ENCODE measurements at regions not wholly inside any gene's neighbourhood (a gene's known extent, or its start where the extent isn't known, plus 50 kb on each side); places are given as distances from the start of the nearest gene placed in this dataset.

DNA sequence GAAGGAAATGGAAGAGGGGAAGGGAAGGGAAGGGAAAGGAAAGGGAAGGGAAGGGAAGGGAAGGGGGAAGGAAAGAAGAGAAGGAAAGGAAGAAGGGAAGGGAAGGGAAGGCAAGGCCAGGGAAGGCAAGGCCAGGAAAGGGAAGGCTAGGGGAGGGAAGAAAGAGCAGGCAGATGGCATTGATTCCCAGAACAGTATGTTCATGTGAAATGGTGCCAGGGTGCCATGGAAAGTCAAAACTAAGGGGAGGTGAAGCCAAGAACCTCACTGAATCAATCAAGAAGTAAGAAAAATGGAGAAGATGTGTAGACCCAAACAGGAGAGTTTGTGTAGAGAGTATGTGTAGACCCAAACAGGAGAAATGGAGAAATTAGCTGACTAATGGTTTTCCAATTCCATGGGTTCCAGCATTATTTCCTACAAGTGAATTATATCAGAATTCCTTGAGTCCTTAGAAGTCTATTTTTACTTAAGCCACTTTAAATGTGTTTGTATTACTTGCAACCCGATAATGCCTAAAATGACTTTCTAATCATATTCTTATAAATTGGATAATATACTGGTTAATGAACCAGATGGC is 367.6 kb downstream of the TXNL1 start:
- DNase-seq: no peak

DNA sequence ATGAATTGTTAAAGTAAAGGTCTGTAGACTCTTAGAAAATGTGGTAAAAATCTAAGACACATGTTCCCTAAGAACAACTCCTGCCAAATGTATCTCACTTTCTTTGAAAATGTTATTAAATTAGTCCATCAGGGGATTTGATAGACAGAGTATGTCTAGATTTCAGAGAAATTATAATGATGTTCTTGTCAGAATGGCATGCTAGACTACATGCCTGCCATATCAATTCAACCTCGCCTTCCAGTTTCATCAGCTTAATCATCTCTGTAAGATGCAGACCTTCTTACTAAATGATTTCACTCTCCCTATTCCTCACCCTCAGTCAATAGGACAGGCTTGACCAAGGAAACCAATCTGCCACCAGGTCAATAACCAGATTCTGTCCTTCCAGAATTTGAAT is 368.4 kb downstream of the TXNL1 start:
- DNase-seq: no peak

DNA sequence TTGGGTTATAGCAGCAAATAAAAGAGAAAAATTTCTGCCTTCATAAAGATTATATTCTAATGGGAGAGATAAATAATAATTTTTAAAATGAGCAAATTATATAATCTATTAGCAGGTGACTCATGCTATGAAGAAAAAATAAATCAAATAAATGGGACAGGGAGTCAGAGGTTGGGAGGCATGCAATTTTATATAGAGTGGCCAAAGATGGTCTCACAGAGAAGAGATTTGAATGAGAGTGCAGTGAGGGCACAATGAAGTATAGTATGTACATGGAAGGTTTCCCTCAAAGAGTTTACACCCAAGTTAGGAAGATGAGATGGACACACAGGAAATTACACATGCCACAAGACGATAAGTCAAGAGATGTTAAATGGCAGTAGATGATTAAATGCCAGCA is 369.4 kb downstream of the TXNL1 start:
- DNase-seq: no peak

DNA sequence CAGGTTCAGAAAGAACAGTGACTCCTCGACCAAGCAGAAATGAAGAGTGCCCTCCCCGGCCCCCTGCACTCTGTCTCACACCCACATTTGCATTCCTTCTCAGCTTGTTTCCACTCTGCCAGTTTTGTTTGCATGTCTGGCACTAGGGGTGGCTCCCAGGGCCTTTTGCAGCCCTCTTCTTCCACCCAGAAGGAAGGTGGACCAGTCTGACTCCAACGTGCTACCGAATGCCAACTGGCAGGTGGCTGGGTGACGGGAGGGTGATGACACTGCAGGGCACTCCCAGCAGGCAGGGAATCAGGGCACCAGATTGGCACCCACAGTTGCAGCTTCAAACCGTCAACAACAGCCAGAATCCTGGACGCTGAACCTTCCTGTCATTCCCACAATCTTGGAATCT is 371.1 kb downstream of the TXNL1 start:
- no peak for DNase-seq

DNA sequence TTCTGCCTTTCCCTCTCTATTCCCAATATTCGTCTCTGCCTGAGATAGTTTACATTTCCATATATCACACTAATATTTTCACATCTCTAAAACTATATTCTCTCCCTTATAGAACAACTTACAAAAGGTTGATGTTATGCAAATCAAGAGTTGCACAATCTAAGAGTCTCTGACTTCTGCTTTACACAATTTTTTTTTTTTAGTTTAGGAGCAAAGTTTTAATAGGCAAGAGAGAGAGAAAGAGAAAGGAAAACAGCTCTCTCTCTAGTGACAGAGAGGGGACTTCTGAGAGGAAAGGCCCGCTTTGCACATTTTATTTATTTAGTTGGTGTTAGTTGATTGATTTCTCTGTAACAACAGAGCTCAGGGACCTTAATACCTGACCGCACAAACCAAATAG is 380.2 kb downstream of the TXNL1 start:
- DNase-seq: no peak

DNA sequence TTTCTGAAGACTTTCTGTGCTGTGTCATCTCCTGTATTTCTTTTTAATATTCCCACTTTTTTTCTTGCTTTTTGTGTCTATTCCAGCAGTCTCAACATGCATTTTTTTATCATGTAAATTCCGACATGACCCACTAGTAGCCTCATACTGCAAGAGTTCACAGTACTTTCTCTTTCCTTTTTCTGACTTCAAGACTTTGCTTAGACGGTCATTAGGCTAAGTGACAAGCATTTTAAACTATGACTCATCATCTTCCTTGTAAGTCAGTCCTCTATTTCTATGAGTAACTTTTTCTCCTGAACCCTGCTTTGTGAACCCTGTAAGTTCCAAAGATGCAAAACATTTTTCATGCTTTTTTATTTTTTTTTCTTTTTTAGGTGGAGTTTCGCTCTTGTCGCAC is 381.2 kb downstream of the TXNL1 start:
- DNase-seq: no peak

DNA sequence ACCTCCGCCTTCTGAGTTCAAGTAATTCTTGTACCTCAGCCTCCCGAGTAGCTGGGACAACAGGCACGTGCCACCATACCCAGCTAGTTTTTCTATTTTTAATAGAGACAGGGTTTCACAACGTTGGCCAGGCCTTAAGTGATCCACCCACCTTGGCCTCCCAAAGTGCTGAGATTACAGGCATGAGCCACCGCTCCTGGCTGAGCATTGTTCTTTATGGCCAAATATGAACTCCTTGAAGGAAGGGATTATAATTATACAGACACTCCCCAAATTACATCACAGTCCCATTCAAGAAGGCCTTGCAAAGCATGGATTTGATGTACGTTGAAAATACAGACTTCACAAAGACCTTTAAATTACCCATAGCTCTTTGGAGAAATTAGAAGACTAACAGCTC is 381.7 kb downstream of the TXNL1 start:
- no peak for DNase-seq

DNA sequence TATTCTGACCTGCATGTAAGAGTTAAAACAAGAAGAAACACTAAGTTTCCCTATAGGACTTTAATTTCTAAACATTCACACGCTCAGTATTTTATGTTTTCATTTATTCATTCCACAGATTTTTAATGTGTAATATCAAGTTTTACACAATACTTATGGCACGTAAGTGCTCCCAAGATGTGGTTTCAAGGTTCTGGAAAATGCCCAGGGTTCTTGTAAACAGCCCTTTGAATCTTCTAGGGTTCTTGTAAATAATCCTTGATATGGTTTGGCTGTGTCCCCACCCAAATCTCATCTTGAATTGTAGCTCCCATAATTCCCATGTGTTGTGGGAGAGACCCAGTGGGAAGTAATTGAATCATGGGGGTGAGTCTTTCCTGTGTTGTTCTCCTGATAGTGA is 383.0 kb downstream of the TXNL1 start:
- no peak for DNase-seq

DNA sequence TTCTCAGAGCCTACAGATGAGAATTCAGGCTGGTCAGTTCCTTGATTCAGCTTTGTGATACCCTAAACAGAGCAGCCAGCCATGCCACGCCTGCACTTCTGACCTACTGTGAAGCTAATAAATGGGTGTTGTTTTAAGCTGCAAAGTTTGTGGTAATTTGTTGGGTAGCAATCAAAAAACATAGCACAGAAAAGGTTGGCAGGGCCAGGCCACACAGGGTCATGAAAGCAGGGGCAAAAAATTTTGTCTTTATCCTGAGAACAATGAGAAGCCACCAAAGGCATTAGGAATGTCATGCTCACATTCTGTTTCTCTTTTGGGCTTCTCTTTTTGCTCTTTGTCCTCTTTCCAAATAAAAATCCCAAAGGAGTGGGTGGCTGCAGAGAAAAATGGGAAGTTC is 385.9 kb downstream of the TXNL1 start:
- DNase-seq: no peak

DNA sequence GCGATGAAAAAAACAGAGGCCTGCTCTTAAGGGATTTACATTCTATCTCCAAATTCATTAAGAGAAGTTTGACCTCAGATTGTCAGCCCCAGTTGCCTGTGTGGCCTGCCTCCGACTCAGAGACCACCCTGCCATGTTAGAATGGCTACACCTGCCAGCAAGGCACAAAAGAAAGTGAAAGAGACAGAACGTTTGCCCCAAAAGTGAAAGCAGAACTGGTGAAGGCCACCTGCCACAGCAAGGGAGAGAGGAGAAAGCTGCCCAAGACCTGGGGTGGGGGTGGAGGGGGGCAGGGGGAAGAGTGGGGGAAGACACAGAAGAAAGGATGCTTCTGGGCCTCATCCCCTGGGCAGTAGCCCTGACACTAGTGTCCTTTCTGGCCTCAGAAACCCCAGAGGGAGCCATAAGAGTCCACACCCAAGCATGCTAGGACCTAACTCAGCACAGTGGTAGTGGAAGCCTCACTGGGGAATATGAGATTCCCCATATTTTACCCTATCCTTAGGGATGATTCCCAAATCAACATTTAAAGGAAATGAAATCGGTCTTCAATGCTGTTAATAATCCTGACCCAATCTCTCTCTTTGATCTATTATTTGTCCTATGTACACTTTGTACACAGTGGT is 389.7 kb downstream of the TXNL1 start:
- no peak for DNase-seq

DNA sequence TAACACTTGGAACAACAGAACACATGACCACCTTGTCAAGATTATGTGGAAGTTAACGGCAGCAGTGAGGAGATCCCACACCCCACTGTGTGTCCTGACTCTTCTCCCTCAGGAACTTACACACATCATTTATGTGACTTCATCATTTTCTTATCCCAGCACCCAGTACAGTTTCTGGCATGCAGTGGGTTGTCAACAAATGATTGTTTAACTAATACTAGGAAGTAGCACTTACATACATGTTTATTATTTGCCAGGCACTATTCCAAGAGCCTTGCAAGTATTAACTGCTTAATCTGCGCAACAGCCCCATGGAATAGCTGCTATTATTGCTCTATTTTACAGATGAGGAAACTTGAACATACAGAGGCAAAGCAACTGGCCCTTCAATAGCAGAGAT is 391.5 kb downstream of the TXNL1 start:
- no peak for DNase-seq

DNA sequence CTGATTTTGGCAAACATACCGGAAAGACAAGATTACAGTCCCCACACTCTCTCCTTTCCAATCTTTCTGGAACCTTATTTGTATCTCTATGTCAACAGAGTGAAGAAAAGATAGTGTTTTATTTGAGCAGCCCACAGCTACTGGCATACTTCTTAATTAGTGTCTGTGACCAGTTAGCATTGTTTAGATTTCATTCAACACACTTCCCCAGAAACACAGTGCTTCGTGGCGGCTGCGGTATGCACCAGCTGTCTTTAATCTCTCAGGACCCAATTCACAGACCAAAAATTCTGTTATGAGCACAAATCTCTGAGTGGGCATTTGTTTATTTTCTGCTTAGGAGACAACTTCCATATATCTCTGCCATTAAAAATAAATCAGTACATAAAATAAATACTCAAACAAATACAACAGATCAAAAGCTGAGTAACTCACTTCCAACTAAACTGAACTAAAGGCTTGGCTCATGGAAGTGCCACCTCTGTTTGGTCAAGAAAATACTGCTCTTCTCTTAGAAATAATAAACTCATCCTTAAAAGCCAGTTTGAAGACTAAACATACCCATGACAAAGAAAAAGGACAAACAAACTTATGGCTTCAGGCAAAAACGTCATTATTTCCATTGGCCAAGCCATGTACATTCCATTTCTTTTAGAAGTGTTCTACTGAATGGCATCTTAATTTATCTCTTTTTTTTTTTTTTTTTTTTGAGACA is 392.4 kb downstream of the TXNL1 start:
- no peak for DNase-seq

DNA sequence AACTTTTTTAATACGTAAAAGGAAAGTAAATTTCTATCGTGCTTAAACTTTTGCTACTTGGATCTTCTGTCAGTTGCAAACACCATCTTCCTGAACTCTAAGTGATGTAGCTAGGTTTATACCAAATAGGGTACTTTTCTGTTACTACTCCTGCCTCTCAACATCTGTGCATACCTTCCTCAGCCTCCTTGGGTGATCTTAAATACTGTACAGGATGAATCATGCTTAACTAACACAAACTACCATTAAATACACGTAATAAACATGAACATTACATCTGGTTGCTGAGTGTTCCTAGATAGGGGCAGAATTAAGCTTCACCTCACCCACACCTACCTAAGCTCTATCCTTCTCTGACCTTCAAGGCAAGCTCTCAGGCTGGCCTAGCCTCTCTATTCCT is 398.0 kb downstream of the TXNL1 start:
- DNase-seq: no peak

DNA sequence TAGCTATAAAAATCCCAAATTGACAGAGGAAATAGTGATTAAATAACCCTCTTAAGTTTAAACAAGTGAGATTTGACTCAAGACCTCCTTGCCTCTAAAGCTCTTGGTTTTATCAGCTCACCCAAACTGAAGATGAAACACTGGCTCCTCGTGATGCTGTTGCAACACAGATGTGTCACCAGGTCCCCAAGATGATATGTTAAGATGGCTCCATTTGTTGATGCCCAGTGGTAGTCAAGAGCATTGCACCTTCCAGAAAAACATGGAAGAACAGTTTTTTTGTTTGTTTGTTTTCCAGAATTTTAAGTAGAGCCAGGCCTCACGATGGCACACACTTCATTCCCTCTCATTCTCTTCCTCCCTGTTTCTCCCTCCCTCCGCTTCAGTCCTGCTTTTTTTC is 399.8 kb downstream of the TXNL1 start:
- DNase-seq: no peak

DNA sequence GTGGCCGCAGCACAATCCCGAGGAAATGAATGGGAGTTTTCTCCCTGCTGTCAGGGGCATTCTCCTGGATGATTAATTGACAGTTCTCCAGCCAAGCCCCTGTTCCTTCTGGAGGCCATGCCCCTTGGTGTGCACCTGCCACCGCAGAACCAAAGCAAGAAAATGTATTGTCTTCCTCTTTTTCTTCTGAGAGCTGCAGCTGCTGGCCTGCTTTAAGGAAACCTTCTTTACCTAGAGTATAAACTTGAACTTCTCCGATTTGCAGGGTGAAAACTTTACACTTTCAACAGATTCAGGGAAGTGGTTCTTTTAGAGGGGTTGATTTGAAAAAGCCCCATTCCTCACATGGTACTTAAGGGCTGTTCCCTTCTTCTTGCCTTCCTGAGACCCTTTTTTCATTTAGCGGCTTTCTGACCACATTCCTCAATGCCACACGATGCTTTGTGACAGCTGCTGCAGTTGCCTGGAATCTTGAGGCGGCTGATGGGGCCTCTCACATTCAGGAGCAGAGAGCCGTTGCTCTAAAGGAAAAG is 402.8 kb downstream of the TXNL1 start:
- no peak for DNase-seq

DNA sequence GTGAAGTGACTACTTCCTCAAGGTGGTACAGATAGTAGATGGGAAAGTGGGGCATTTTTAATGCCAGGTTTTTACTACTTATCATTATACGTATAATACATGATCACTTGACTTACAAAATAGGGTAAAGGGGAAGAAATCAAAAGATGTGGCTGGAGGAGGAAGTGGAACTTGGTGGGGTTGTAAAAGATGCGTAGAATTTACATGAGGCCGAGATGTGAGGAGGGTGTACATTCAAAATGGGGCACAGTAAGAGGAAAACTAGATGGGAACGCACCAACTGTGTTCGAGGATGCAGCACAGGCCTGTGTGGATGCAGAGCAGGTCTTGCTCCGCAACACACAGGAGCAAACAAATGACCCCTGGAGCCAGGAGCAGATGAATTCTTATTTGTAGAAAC is 403.3 kb downstream of the TXNL1 start:
- DNase-seq: no peak

DNA sequence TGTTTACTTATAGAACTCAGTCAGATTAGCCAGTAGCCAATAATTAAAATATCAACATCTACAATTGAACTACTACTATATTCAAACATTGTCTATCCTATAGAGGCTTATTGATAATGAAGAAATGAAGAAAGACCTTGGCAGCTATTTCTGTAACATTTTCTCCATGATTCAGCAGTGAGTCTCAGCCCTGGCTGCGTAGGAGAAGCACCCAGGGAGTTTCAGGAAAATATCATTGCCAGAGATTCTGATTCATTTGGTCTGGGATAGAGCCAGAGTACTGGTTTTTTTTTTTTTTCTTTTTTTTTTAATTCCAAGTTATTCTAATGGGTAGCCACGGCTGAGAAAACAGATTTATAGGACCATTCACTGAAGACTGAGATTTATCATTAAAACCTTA is 404.8 kb downstream of the TXNL1 start:
- no peak for DNase-seq

DNA sequence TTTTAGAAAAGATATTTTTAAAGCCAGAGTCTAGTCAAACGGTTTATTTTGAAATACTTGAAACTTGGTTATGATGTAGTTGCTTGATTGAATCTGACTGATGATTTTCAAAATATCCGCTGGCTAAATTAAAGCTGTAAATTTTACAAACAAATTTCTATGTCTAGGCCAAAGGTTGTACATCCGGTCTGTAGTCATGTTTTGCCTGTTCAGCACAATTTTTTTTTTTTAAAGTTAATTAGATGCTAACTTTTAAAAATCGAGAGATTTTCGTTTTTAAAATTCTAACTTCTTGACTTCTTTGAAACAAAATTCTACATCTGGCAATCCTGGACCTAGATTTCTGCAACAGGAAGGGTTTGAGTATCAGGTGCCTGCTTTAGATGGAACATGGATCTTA is 412.4 kb downstream of the TXNL1 start:
- no peak for DNase-seq

DNA sequence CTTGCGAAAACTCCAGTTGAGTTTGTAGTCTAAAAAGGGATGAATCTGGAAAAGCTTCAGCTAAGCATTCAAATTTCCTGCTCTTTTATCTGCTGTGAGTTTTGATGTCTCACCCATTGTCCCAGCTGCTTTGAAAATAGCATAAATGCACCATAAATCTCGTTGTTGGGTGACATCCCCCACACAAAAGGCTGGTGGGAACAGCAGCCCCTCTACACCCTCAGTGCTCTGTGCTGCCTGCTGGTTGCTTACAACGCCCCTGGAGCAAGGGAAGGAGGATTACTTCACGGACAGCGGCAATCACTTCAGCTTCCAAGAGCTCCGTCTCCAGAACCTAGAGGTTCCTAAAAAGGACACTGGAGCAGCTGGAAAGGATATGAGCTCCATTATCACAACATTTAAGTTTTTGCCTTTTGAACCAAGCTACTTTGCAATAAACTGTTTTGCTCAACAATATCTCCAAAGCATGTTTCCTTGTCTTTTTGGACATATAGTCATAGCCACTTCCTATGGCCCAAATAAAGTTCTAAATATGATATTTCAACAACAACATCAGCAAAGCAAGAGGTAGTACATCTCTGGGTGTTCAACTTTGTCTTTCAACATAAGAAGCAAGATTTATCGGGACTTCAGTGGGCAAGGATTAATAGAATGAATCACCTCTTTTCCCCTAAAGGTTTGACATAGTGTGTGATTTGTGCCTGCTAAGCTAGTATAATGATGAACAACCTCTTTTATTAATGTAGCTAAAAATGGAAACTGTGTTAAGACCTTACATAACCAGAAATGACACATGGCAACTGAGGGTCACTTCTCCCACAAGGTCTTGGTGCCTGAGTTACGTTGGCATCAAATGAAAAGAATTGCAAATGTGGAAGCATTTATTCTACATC is 413.5 kb downstream of the TXNL1 start:
- DNase-seq: no peak

DNA sequence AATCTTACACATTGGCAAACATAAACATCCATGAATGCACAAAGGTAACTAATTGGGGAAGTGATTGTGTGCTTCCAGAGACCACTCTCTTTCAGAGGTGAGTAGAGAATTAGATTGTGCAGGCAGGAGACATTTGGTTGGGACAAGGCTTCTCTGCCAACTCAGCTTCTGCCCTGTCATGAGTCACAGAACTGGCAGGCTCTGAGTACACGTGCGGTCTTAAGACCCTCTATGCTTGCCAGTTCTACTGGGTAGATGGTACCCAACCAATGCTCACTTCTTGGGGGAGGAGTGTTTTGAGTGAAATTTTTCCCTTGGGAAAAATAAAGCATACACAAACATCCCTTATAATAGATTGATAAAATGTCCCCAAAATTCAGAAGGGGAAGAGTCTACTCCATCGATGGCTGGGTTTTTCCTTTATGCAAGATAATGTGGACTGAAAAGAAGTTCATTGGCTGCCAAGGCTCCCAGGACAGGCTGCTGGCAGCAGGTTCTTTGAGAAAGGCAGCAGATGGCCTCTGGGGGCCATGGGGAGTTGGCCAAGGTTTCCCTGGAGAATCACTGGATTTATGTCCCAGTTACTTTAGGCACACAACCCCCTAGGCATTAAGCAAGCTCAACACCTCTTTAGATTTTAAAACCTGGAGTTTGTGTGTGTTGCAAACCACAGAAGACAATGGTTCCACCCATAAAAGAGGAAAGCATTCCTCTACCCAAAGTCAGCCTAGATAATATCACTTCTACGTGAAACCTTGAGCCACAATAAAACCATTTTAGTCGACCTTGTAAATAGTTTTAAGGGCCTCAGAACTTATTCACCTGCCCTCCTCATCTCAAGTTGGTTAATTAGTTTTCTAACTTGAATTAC is 417.0 kb downstream of the TXNL1 start:
- no peak for DNase-seq

DNA sequence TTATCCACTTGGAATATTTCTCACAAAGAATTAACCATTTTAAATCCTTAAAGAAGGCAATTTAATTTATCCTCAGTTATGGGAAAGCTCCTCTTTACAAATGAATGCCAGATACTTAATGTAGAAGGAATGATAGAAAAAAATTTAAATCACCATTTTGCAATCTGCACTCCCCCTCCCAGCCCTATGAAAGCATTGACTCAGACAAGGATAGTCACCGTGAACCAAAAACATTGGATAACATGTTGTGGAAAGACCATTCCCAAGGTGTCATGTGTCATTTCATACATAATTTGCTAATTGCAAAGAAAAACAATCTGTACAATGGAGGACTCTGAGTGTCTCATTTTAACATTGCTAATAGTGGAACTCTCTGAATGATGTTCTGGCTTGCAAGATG is 421.0 kb downstream of the TXNL1 start:
- DNase-seq: no peak

DNA sequence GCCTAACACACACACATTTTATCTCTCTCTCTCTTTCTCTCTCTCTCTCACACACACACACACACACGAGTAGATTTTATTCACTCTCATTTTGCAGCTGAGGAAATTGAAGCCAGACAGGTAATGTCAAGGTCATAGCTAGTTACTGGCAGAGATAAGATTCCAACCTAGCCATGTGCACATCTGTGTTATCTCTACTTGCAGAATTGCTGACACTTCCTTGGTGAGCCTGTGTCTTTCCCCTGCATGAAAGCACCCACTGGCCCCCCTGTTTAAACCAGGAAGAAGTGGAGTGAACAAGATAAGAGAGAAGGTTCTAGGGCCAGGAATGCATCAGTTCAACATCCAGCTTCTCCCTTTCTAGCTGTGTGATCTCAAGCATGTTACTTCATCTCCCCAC is 423.7 kb downstream of the TXNL1 start:
- DNase-seq: no peak

Measured in SHP77 treated with DMSO at 0.1 percent for 48 hours (cell line).